CD4-positive, alpha-beta T cell treated with Interleukin-4 for 4 hours (primary cell): ENCODE measurements at regions not wholly inside any gene's neighbourhood (a gene's known extent, or its start where the extent isn't known, plus 50 kb on each side); places are given as distances from the start of the nearest gene placed in this dataset.

ENCODE experiments used
- DNase-seq: peaks from one replicate; pipeline ENCODE4 v3.0.0-alpha.2; 2020

DNA sequence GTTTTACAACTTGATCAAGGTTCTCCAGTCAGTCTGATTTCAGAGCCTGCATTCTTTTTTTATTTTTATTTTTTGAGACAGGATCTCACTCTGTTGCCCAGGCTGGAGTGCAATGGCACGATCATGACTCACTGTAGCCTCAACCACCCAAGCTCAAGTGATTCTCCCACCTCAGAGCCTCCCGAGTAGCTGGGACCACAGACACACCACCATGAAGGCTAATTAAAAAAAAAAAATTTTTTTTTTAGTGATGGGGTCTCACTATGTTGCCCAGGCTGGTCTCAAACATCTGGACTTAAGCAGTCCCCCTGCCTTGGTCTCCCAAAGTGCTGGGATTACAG lies 117.2 kb upstream of the NAV2 start:
- DNase-seq = no peak

DNA sequence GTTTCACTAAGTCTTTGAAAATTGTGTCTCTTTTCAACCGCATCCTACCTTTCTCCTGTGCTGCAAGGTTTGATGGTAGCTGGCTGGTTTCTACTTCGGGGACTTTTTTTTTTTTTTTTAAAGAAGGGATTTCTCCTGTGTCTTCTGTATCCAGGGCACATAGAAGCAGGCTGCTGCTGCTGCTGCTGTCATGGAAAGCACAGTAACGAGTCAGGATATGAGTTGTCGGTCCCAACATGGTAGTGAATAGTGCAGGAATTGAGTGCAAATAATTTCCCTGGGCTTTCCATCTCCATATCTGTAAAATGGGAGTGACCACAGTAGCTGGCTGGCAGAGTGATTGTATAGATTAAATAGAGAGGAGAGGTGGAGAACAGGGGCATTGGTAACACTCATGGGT lies 118.3 kb upstream of the NAV2 start:
- DNase-seq = no peak

DNA sequence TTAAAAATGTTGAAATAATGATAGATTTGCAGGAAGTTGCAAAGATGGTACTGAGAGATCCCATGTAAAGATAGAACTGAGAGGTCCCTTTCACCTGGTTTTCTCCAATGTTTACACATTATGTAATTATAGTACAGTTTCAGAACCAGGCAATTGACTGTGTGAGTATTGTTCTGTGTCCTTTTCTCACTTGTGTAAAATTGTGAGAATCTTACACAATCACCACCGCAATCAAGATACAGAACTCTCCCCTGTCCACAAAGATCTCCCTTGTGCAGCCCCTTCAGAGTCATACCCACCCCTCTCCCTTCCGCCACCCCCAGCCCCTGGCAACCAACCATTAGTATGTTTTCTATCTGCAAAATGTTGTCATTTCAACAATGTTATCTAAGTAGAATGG lies 119.8 kb upstream of the NAV2 start:
- no peak for DNase-seq

DNA sequence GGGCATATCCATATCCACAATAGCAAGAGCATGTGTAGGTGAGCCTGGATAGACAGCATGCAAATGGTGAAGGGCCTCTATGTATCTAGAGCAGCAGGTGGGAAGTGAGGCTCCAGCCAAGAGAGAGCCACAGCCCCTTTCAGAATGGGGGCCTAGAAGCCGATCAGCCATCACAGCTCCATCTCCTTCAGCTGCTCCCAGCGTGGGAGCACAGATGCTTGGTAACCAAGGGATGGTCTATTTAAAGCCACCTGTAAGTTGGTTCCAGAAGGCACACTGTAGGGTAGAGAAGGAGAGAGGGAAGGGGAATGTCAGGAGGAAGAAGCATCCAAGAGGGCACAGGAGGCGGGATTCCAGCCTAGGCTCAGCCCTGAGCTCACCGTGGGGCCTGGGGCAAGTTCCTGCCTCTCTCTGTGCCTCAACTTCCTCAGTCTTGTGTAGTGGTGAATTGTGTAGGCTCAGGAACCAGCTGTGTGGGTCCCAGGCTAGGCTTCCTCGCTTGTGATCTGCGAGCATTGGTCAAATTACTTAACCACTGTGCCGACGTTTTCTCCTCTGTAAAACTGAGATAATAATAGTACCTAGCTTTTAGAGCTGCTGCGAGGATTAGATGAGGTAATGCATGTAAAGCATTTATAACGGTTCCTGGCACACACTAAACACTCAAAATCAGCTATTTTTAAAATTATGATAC lies 122.9 kb upstream of the NAV2 start:
- no peak for DNase-seq

DNA sequence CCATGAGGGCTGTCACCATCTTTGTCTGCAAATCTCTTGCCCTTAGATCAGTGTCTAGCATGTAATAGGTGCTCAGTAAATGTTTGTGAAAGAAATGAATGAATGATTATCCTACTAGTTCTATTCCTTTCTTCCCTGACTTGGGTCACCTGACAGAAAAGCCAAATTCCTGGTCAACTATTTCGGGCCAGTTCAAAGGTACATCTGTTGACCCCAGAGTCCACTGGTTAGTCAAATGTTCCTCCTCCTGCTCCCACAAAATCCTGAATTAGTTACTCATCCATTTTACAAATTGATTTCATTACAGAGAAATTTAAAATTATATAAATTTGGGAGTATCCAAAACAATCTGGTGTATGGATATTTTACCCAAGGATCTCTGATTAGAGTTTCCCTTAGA lies 124.7 kb upstream of the NAV2 start:
- no peak for DNase-seq

DNA sequence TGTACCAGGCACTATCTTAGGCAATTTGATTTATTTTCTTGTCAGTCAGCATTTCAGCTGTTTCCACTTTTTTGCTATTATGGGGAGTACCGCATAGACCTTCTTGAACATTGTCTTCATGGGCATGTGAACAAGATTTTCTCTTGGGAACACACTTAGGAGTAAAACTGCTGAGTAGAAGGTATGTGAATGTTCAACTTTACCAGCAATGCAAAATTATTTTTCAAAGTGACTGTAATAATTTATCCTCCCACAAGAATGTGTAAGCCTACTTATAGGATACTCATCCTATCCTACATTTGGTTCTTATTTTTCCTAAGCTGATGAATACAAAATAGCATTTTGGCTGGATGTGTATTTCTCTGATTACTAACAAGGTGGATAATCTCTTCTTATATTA lies 132.0 kb upstream of the NAV2 start:
- DNase-seq = no peak

DNA sequence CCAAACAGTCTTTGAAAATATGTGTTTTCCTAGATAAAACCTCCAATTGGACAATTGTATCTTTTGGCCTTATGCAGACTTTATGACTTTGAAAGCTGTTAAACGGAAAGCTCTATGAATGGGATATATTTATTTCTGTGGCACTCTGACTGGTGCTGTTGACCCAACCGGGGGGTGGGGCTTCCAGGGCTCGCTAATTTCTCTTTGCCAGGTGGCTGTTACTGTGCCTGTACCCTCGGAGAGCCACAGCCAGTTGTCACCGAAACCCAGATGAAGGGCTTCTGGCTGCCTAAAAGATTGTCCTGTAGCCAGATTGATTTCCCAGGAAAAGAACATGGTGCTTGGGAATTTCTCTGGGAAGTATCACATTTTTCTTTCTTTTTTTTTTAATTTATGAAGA lies 132.7 kb upstream of the NAV2 start:
- DNase-seq = no peak

DNA sequence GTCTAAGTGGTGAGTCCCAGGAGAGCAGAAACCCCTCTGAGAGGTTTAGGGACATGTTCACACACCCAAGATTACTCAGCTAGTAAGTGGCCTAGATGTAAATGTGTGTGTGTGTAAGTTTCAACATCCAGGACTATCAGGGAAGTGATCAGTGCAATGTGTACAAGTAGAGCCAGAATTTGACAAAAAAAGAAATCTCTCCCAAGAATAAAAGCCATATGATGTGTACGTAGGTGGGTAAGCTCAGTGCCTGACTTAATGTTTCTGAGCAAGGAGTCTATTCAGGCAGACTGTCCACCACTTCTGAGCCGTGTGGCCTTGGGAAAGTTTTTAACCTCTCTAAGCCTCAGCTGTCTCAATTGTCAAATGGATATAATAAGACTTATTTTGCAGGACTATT lies 133.8 kb upstream of the NAV2 start:
- DNase-seq = no peak

DNA sequence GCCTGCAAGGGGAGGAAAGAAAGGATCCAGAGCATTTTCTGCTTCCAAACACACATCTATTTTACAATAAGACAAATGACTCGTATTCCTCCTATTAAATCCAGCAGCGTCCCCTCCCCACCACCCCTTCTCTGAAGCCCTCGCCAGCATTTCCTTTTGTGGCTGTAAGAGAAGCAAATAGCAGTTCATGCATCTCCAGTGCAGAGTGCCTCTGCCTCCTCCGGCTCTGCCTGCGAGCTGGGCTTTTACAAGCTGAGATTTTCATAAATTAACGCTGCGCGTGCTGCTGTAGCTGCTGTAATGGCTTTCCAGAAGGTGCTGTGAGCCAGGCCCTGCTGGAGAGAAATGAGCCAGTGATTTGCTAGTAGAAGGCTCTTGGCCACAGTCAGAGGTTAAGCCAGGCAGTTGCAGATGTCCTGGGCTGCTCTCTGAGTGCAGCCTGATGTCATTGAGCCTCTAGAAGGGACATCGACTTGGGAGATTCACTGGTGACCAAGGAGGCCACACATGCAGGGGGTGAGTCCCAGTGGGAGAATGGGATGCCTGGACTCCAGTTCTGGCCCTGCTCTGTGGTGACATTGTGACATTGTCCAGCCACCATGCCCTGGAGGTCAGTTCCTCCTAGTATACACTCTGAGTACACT lies 134.5 kb upstream of the NAV2 start:
- DNase-seq = no peak

DNA sequence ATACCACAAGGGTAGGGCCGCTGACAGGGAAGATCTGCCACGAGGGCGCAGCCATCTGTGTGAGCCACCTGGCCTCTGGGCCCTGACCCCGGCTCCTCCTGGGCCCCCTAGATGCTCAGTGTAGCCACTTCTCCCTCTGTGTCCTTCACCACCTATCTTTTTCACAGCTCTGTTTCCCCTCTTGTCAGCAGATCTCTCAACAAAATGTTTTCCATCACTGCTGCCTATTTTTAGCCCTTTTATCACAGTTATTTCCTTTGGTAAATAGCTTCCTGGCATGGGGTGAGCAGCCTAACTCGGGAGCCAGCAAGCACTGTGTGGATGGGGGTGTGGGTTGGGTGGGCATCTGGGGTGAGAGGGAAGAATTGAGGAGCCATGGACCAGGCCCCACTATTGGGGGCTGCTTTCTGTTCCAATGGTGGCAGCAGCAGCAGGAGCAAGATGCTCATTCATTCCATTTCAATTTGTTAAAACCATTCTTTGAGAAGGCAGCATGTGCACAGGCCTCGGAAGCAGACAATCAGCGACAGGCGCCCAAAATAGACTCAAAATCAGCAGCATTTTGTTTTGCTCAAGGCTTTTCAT lies 135.2 kb upstream of the NAV2 start:
- DNase-seq = no peak

DNA sequence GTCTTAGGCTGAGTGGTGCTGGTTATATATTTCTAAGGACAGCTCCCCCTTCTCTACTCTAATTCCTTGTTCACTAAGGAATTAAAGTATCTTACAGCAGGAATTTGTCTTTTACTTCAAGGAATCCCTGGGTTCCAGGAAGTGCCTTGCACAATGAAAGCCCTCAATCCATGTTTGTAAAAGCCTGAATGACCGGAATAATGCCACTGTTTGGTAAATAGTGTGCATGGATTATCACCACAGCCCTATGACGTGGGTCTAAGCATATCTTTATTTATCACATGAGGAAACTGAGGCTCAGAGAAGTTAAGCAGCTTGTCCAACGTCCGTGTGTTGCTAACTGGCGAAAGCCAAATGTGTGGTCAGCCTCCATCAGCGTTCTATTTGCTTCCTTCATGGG lies 135.7 kb upstream of the NAV2 start:
- no peak for DNase-seq

DNA sequence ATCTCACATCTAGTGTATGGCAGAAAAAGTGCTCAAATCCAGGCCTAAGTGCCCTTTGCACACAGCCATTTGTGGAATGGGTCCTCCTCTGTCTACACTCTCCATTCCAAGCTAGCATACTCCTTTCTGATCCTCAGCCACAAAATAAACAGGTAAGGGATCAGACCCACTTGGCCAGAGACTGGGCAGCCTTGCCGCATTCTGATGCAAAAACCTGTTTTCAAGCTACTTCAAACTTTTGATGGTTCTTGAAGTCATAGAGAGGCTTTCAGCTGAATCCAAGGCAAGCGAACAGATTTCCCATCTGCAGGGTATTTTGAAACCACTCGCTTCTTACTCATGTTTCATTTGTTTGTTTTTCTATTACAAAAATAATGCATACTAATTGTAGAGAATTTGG lies 136.6 kb upstream of the NAV2 start:
- no peak for DNase-seq

DNA sequence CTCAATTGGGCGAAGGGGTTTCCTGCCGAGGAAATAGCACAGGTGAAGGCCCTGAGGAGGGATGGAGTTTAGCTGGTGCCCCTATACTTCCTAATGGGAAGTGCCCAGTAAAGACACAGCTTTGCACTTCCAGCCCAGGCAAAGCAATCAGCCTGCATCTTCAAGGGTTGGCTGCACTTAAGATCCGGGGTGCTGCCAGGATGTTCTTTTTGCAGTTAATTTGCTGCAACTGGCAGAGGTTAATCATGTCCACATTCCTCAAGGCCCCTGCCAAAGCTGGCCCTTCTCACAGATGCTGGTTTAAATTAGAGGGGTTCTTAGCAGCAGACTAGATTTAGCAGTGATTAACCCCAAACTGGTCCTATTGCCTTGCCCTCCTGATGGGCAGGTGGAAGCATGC lies 137.7 kb upstream of the NAV2 start:
- DNase-seq = no peak

DNA sequence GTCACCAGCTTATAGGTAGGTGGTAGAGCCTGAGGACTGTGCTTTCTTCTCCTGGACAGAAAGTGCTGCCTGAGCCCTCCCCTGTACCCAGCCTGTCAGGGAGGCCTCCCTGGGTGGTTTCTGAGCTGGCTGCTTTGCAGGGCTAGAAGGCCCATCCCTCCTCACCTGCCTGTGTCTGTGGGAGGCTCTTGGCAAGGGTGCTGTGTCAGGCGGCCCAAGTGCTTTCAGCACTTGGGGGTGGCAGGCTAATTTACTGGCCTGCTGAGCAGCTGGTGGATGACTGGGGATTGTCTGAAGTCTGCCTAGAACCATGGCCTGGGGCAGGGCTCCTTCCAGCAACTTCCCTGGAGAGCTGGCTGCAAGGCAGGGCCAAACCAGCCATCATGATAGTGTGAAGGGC lies 139.0 kb upstream of the NAV2 start:
- no peak for DNase-seq

DNA sequence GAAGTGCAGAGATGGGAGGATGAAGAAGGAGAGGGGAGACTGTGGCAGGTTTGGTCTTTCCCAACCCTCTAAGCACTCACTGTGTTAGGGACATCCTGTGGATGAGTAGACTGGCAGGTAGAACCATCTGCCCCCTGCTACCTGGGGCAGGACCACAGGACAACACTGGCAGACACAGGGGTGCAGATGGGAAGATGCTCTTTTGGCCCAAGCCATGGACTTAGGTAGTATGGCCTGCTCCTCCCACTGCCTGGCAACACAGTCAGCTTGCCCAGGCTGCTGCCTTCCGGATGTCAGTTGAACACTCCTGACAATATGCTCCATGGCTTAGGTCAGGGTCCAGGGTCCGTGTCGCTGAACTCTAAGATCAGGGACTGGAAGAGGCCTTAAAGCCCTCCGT lies 140.7 kb upstream of the NAV2 start:
- DNase-seq = no peak

DNA sequence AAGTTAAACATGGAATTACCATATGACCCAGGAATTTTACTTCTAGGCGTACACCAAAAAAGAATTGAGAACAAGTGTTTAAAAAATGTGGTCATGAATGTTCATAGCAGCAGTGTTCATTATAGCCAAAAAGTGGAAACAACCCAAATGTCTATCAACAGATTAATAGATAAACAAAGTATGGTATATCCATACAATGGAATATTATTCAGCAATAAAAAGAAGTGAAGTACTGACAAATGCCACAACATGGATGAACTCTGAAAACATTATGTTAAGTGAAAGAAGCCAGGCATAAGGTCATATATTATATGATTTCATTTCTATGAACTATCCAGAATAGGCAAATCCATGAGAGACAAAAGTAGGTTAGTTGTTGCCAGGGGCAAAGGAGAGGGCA lies 141.7 kb upstream of the NAV2 start:
- no peak for DNase-seq

DNA sequence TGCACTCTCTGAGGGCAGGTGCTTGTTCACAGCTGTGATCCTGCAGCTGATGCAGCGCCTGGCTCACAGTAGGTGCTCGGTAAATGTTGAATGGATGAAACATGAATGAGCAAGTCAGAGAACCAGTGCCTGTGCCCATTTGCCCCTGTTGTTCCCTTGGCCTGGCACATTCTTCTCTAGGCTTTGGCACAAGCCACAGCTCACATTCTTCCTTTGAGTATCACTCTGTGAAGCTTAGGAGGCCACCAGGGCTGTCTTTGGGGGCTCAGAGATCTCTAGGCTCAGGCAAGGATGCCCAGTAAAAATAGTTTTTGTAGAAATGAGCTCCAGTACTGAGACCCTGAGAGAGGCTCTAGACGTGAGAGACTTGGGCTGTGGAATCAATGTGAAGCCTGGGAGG lies 144.6 kb upstream of the NAV2 start:
- DNase-seq = no peak

DNA sequence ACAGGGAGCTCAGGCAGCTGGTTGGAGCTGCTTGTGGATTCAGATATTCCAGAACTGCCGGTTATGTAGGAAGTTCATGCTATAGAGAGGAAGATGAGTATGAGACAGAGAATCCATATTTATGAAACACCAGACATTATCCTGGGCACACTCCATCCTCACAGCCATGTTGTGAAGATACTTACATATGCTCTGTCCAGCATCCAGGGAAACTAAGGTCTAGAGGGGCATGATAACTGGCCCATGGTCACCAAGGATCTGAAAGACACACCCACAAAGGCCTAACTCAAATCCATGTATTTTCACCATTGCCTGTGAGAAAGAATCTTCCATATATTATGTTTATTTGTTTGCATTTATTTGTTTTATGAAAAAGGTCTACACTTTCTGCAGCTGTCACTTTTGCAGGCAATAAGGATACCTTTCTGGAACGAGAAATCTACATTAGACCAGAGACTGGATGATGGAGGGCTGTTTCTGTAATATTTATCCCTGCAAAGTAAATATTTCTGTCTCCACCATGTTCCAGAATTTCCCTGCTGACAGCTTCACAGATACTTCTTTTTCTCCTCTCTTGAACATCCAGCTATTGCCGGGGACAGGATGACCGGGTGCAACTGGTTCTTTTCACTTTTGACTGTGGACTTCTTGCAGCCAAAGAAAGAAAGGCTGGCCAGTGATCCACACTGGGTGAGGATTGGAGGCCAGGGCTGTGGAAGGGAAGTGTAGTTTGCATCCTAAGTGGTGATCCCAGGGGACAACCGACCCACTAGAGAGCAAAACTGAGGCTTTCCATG lies 145.9 kb upstream of the NAV2 start:
- DNase-seq = no peak

DNA sequence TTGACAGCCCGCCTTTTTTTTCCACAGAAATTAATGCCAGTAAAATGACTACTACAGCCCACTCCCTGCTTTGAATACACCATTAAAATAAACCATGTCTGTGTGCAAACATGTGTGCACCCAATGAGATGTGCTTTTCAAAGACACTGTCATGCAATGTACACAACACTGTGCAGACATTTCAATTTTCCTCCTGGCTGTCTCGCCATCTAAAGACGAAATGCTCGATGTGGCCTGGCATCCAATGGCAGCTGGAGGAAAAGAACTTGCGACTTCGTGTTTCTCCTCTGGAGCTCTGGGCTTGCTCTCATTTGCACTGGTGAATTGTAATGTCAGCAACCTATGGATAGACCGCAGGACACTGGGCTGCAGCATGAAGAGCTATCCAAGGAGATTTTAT lies 147.0 kb upstream of the NAV2 start:
- DNase-seq = no peak

DNA sequence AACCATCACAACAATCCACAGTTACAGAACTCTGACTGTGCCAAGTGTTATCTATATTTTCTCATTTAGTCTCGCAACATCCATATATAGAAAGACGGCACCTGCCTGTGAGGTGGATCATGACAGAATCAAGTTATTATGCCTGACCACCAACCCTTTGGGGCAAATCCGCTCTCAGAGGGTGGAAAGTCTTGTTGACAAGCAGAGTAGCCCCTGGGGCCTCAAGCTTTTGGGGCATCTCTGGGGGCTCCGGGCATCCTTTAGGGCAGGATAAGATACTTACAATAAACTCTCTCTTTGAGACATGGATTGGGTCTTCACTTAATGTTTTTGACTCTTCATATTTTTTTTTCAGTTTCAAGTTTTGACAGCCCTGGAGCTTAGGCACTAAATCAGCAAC lies 150.5 kb upstream of the NAV2 start:
- DNase-seq = no peak

DNA sequence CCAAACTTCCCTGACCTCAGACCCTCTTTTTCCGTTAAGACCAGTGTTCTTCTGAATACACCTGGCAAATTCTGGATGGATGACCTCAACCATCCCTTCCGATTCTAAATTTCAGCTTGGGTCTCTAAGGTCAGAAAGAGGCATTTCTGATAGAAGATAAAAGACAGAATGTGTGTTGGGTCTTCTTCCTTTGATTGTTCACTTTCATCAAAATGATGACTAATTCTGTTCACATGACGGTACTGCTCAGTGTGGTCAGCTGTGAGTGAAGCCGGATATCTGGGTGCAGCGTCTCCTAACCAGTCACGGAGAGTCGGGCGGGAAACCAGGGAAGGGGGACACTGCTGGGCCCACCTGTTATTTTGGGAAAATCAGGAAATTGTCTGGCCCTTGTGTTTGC lies 151.6 kb upstream of the NAV2 start:
- DNase-seq = no peak

DNA sequence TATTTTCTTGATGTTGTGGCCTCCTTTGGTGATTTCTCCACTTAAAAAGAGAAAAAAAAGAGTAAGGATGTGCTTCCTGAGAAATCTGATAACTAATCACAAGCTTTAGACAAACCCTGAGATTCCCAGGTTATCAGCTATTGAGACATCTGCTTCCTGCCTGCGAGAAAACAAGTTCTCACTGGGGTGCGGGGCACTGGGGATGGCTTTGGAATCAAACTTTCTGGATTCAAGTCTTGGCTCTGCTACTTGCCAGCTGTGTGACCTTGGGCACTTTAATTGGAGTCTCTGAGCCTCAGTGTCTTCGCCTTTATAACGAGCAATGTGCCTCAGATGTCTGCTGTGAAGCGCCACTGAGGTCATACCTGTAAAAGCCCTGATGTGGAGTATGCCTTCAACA lies 152.5 kb upstream of the NAV2 start:
- no peak for DNase-seq

DNA sequence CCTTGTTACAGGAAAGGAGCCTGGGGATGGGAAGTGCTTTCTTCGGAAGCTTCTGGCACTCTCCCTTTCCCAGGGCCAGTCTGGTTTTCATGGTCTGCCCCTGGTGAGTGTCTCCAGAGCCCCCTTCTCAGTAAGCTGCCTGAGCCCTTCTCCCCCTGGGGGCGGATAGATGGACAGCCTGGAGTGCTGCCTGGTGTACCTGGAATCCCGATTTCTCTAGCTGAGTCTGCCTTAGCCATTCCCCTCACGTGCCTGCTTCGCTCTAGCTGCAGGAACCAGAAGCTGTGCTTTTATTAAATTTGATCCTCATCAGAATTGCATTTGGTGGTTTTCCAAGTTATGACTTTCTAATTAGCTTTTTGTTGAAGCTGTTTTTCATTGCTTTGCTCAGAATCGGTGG lies 152.9 kb upstream of the NAV2 start:
- DNase-seq = no peak
